H1 (cell line): ENCODE measurements at regions not wholly inside any gene's neighbourhood (a gene's known extent, or its start where the extent isn't known, plus 50 kb on each side); places are given as distances from the start of the nearest gene placed in this dataset.

ENCODE experiments used
- BCL11A ChIP-seq, 2 experiments: IDR thresholded peaks; one replicate each; pipeline ENCODE4 v1.6.1; 2011; ENCODE audit warnings: low read depth in 2 of 2, low read length in 2 of 2, mild to moderate bottlenecking in 2 of 2
- CBX5 ChIP-seq: fragments of 300-800, 300-1000 bp; sonication (generic); IDR thresholded peaks from 2 replicates; pipeline ENCODE4 v1.7.1; 2016; ENCODE audit warnings: antibody characterized with exemption, low read length, low read depth
- CEBPB ChIP-seq: IDR thresholded peaks from 2 replicates; pipeline ENCODE4 v1.6.1; 2012; ENCODE audit warnings: low read depth, low read length
- FOSL1 ChIP-seq: IDR thresholded peaks from 2 replicates; pipeline ENCODE4 v1.6.1; 2011; ENCODE audit warnings: mild to moderate bottlenecking, low read depth, low read length, moderate library complexity; ENCODE audit not compliant: insufficient read depth
- GTF2F1 ChIP-seq: IDR thresholded peaks from 2 replicates; pipeline ENCODE4 v1.6.1; 2012; ENCODE audit warnings: low read depth, low read length, improper control_type of control experiment, borderline replicate concordance
- HDAC2 ChIP-seq, 2 experiments: fragments of 300-600 bp in 1 of 2; sonication (generic) in 1 of 2; IDR thresholded peaks; 2 replicates each; pipeline ENCODE4 v1.6.1; 2011 to 2012; ENCODE audit warnings: low read depth in 2 of 2, low read length in 2 of 2, mild to moderate bottlenecking in 2 of 2, moderate library complexity in 2 of 2, borderline replicate concordance in 1 of 2, inconsistent platforms in 1 of 2
- JUN ChIP-seq: IDR thresholded peaks from 2 replicates; pipeline ENCODE4 v1.6.1; 2011; ENCODE audit warnings: low read depth, mild to moderate bottlenecking, improper control_type of control experiment, low read length
- KDM1A ChIP-seq: fragments of 200-600, 300-600 bp; sonication (generic); IDR thresholded peaks from 2 replicates; pipeline ENCODE4 v1.7.1; 2016; ENCODE audit warnings: mild to moderate bottlenecking, low read length, borderline replicate concordance
- NANOG ChIP-seq: IDR thresholded peaks from 2 replicates; pipeline ENCODE4 v1.6.1; 2011; ENCODE audit warnings: low read length, low read depth, mild to moderate bottlenecking, inconsistent platforms; ENCODE audit not compliant: insufficient read depth, poor library complexity, severe bottlenecking
- POLR2AphosphoS5 ChIP-seq: IDR thresholded peaks from 2 replicates; pipeline ENCODE4 v1.6.1; 2011; ENCODE audit warnings: low read depth, low read length
- POU5F1 ChIP-seq: IDR thresholded peaks from 2 replicates; pipeline ENCODE4 v1.6.1; 2011; ENCODE audit warnings: low read depth, mild to moderate bottlenecking, low read length, moderate library complexity
- RNF2 ChIP-seq: fragments of 200-900, 300-1000 bp; sonication (generic); IDR thresholded peaks from 2 replicates; pipeline ENCODE4 v1.7.1; 2016; ENCODE audit warnings: borderline replicate concordance, low read depth, mild to moderate bottlenecking, antibody characterized with exemption, low read length; ENCODE audit not compliant: poor library complexity, severe bottlenecking; ENCODE audit errors: missing control alignments
- SP2 ChIP-seq: IDR thresholded peaks from 2 replicates; pipeline ENCODE4 v1.6.1; 2012; ENCODE audit warnings: mild to moderate bottlenecking, low read length, inconsistent platforms
- SRF ChIP-seq: IDR thresholded peaks from 2 replicates; pipeline ENCODE4 v1.6.1; 2011; ENCODE audit warnings: mild to moderate bottlenecking, low read depth, low read length, moderate library complexity
- TAF7 ChIP-seq: optimal IDR thresholded peaks from 2 replicates; pipeline ENCODE3; 2011; ENCODE audit warnings: low read depth, mild to moderate bottlenecking, inconsistent platforms, low read length, moderate library complexity, borderline replicate concordance
- USF2 ChIP-seq: IDR thresholded peaks from 2 replicates; pipeline ENCODE4 v1.6.1; 2011; ENCODE audit warnings: low read length, improper control_type of control experiment

GRCh38 chr14:87626266-87626665, 366.7 kb downstream of the GALC start (continued):
- no peak for TF ChIP-seq HDAC2 (IDR thresholded peaks at IDR 0.05; ENCODE audit: borderline replicate concordance in 1 of 2, low read depth in 2 of 2, low read length in 2 of 2)
- no peak for TF ChIP-seq POLR2AphosphoS5
- TF ChIP-seq USF2, result no peak
- TF ChIP-seq TAF7, result no peak
- TF ChIP-seq RNF2, result no peak
- TF ChIP-seq CEBPB, result no peak
- no peak for TF ChIP-seq SP2
- no peak for TF ChIP-seq BCL11A (IDR thresholded peaks at IDR 0.05; ENCODE audit: low read depth in 2 of 2, low read length in 2 of 2)
- TF ChIP-seq FOSL1, result no peak
- no peak for TF ChIP-seq CBX5
- no peak for TF ChIP-seq SRF
- TF ChIP-seq KDM1A, result no peak
- TF ChIP-seq JUN, result no peak
- no peak for TF ChIP-seq GTF2F1
- no peak for TF ChIP-seq NANOG
- no peak for TF ChIP-seq POU5F1
